GM04503 (cell line): ENCODE measurements at regions not wholly inside any gene's neighbourhood (a gene's known extent, or its start where the extent isn't known, plus 50 kb on each side); places are given as distances from the start of the nearest gene placed in this dataset.

ENCODE experiments used
- DNase-seq: peaks from one replicate; pipeline ENCODE4 v3.0.0-alpha.2; 2012; ENCODE audit warnings: low read depth

DNA sequence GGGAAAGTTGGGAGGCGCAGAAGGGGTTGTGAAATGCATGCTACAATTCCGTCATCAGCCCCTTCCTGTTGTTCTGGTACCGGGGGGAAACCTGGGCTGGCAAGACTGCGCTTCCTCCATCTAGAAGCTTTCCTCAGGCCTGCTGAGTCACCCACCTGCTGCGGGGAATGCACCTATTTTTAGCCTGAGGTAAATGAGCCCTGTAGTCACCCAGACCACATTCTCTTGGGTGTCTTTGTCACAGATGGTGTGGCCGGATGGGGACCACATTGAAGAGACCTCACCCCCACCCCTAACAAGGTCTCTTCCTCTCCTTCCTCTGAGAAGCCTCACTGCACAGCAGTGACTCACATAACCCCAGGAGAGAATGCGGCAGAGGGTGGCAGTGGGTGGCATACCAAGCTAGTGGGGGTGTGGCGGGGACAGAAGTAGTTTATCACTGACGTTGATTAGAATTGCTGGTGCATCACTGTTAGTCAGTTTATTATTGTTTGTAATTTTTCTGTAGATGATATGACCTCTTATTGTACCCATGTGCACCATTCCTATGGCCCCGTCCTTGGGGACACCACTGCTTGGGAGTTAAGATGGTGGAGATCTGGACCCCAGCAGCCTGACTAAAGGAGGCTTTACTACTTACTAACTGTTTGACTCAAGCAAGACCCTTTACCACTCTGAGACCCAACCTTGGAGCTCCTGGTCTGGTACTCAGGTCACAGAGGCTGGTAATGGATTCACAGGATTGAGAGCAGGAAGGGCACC is 83.0 kb upstream of the DUSP5 start:
- DNase-seq = no peak

DNA sequence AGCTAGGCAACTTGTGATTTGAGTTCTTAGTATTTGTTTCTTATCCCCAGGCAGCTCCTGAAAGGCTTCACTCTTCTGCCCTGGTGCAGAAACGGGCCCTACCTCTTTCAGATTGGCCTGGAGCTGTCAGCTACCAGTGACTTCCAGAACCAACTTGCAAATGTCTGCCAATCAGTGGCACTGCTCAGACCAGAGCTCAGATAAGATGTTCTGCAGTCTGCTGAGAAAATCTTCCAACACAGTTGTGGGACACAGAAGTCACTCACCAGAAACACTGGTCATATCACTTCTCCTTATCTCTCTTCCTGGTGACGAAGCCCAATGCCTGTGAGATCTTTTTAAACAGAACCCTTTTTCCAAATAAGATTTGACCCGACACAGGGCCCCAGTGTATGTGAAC is 81.9 kb upstream of the DUSP5 start:
- no peak for DNase-seq

DNA sequence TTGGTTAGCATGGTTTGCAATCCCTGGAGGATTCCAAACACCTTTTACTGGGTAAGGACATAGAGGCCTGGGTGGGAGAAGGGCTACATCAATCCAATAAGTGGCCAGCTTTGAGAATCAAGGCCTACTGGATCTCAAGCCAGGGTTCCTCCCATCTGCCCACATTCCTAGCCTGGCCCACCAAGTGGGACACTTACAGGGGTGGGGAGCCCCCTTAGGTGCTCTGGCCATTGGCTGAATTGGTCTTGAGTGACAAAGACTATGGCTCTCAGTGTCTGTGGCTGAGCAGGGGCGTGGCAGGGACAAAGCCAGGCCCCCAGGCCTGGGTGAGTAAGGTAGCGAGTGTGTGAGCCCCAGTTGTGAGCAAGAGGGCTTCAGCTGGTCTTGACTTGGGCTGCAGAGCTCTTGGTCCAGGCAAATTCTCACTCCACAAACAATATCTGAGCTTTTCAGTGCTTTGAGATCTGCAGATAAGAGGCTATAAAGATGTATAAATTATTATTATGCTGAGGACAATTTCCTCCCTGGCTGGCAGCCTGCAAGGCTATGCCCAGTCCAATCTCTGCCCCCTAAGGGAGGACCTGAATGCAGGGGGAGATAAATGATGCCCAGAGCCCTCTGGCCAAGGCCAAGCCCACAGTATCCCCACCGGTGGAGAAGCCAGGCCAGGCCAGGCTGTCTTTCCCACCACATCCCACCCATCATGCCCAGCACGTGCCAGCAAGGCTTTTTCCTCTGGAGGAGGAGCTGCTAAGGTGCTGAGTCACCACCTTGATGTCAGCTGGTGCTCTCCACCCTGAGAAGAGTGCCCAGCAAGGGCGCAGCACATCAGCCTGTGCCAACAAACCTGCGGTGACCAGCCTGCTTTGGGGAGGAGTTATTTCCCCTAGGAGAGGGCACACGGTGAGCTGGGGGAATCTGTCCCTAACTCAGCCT is 80.7 kb upstream of the DUSP5 start:
- DNase-seq = no peak

GRCh38 chr10:110418218-110418617 is 79.5 kb upstream of the DUSP5 start:
- DNase-seq = no peak

GRCh38 chr10:110419265-110419664 is 78.4 kb upstream of the DUSP5 start:
- no peak for DNase-seq

GRCh38 chr10:110420401-110421193 is 77.1 kb upstream of the DUSP5 start:
- no peak for DNase-seq

DNA sequence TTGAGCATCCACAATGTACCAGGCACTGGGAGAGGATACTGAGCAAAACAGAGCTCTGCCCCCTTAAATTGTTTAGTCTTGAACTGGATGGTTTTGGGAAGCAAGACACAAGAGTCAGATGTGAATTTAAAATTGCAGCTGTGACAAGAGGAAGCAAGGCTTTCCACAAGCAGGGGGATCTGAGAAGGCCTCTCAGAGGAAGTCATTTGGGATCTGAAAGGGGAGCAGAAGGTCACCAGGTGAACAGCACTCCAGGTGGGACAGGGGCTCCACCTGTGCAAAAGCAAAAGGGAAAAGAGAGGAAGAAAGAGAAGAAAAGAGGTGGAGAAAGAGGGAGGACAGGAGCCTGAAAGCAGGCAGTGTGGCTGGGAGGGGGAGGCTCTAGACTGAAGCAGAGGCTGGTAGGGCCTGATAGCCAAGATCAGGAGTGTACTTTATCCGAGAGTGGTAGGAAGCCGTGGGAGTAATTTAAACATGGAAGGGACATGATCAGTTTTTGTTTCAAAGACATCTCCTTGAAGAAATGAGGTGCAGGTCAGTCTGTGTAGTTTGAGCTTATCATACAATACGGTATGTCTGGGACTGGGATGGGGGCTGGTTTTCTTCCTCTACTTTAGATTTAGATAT is 76.1 kb upstream of the DUSP5 start:
- DNase-seq = no peak

GRCh38 chr10:110422548-110422947 is 75.2 kb upstream of the DUSP5 start:
- DNase-seq = no peak

DNA sequence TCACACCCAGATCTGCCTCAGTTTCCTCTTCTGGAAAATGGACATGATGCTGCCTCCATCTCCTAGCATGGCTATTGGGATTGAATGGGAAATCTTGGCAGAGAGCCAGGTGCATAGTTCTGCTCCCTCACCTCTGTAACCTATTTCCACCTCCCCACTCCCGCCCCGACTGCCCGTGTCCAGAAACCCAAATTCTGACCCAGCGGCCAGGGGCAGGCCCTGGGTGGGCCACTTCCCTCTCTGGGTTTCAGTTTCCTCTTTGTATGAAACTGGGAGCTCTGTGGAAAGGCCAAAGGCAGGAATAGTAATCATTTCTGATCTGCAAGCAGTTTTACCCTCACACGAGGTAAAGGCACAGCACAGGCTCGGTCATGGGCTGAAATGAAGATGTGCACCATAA is 74.1 kb upstream of the DUSP5 start:
- no peak for DNase-seq

DNA sequence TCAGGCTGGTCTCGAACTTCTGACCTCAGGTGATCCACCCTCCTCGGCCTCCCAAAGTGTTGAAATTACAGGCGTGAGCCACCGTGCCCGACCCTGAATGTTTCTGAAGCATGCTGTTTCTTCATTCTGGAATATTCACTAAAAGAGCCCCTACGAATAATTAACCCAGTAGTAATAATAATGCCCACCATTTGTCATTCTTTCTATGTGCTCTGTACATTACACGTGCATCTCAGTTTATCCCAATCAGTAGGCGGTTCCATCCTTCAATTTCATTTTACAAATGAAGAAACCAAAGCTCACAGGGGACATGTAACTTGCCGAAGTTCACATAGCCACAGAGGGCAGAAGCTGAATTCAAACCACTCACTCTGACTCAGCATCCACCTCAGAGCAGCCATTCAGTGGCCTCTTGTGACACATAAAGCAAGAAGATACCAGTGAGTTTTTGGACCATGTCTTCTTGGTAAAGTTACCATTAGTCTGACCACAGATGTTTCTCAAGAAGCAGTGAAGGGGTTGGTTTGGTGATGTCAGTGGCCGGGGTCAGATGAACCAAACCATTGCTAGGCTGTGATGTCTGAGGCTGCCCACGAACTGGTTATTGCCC is 71.9 kb upstream of the DUSP5 start:
- DNase-seq = peak; percentile 90

- peak; percentile 50 for DNase-seq
Measured at GRCh38 chr10:110426294-110427181, 71.2 kb upstream of the DUSP5 start.

GRCh38 chr10:110429301-110429700 is 68.4 kb upstream of the DUSP5 start:
- no peak for DNase-seq

- no peak for DNase-seq
Measured at GRCh38 chr10:110430340-110431273, 67.1 kb upstream of the DUSP5 start.

DNA sequence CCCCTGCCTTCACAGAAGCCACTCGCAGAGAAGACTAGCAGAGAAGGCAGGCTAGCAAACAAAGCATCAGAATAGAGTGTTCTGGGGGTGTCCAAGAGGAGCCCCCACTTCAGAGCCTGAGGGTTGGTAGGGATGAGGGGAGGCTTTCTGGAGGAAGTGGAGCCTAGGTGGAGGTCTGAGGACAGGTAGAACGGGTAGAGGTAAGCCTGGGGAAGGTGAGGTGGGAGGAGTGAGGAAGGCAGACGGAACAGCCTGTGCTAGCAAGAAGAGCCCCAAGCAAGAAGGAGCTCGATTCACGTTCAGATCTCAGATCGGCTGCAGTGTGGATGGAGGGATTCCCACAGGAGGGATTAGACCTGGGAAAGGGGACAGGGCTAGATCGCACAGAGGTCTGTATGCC is 66.0 kb upstream of the DUSP5 start:
- no peak for DNase-seq

DNA sequence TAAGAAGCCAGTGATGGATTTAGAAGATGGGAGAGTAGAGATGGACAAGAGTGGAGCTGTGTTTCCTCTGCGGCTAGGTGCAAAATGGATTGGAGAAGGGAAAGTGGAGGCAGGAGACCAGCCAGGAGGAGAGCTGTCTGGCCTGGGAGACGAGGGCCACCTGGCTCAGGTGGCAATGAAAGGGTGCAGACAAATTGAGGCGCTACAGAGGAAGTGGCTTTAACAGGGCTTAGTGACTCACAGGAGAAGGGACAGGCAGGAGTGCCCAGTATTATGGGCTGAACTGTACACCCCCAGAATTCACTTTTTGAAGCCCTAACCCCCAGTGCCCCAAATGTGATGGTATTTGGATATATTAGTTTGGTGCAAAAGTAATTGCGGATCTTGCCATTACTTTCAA is 65.6 kb upstream of the DUSP5 start:
- no peak for DNase-seq

GRCh38 chr10:110432814-110433565 is 64.7 kb upstream of the DUSP5 start:
- DNase-seq = no peak

DNA sequence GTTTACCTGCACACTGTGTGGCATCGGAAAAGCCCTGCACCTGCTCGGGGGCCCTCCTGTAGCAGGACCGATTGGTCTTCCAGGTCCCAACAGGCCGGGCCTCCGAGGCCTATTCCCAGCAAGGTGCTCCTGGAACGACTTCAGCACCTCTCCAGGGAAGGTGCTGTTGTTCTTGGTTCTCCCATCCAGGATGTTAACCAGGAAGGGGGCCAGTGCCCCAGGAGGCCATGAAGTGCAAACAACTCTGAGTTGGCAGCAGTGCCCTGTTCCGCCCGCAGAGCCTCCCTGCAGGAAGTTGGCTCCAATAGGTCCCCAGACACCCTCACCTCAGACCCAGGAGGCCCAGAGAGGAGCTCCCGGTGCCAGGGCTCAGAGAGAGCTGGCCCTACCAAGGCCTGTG is 64.0 kb upstream of the DUSP5 start:
- DNase-seq = no peak

DNA sequence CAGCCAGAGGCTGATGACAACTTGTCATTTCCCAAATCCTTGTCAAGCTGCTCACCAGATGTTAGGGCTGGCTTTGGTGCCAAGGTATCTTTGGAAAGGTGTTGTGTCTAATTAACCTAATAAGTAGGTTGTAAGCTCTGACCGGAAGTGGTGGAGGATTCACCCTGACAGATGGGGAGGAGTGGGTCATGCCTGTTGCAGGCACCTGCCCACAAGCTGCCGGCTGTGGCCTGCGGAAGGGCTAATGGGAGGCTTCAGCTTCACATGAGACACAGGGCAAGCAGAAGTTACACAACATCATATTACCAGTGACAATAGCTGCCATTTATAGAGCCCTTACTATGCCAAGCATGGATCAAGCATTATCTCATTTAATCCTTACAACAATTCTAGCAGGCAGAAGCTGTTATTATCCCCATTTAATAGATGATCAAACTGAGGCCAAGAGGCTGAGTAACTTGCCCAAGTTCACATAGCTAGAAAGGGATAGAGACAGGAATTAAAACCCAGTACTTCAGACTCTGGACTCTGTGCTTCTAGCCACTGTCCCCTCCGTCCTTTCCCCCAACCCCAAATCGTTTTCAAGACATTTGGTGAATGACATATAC is 63.1 kb upstream of the DUSP5 start:
- no peak for DNase-seq
